HG03460 (cell line): ENCODE measurements at regions not wholly inside any gene's neighbourhood (a gene's known extent, or its start where the extent isn't known, plus 50 kb on each side); places are given as distances from the start of the nearest gene placed in this dataset.
"Not testable (repeated sequence)": the region's sequence is repeated elsewhere in the genome, so short reads cannot be mapped to it uniquely, and the experiment has no call there.

Source experiments
- ATAC-seq: cut with Tn5 transposase; IDR thresholded peaks from one replicate; pipeline ENCODE4 v1.9.1; 2021; ENCODE audit not compliant: unreplicated experiment

DNA sequence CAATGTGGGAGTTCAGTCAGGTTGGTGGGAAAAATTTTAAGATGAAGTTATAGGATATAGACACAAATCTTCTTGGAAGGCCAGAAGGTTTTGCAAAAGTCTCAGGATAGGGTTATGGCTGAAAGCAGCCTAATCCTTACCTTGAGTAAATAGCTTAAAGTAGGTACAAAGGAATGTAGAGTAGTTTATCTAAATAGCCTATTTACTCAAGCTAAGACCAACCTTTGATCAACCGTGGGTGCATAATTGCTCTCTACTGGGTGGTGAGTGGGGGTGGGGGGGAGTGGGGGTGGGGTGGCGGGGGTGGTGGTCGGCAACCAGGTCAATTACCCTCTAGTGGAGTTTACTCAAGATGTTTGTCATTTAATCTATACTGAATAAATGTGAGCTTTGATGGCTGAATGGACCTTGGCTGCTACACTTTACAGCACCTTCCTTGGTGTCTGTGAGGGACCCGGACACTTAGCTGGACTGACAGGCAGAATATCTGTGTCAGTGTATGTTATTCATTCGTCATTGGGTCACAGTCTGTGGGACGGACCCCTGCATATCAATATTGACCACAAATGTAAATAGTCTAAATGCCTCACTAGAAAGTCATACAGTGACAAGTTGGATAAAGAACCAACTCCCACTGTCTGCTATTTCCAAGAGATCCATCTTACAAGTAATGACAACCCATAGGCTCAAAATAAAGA is 545.7 kb upstream of the PABPC4L start:
- no peak for ATAC-seq

DNA sequence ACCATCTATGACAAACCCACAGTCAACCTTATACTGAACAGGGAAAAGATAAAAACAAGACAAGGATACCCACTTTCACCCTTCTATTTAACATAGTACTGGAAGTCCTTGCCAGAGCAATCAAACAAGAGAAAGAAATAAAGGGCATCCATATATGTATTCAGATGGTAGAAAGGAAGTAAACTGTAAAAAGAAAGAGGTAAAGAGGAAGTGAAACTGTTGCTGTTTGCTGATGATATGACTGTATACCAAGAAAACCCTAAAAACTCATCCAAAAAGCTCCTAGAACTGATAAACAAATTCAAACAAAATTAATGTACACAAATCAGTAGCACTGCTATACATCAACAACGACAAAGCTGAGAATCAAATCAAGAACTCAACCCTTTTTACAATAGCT is 538.7 kb upstream of the PABPC4L start:
- no peak for ATAC-seq

DNA sequence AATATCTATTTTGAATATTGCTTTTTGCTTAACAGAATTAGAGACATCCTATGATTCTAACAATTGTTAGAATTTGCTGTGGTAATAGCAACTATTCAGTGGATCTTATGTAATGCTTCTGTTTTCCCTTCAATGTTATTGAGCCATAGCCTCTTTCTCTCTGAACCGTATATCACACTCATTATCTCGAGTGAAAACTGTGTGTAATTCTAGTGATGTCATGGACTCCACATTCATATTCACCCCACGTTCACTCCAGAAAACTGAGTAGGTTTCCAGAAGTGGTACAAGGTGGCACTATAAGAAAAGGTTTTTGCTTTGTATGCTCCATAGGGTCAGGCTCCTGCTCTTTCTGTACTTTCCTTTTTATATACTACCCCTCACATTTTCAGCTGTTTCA is 534.3 kb upstream of the PABPC4L start:
- no peak for ATAC-seq

DNA sequence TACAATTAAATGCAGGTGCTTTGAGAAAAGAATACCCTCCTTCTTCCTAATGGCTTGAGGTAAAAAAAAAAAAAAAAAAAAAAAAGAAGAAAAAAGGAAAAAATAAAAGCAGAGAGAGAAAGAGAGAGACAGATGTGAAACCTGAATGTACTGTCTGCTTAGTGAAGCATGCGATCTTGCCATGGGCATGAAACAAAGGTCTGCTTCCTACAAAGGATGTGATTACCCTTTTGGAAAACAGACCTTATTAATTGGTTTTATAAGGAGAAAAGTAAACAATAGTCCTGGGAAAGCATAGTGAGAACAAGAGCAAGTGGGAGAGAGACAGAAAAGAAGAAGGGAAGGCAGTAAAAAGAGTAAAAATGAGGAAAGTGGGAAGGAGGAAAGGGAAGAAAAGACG is 526.1 kb upstream of the PABPC4L start:
- no peak for ATAC-seq

DNA sequence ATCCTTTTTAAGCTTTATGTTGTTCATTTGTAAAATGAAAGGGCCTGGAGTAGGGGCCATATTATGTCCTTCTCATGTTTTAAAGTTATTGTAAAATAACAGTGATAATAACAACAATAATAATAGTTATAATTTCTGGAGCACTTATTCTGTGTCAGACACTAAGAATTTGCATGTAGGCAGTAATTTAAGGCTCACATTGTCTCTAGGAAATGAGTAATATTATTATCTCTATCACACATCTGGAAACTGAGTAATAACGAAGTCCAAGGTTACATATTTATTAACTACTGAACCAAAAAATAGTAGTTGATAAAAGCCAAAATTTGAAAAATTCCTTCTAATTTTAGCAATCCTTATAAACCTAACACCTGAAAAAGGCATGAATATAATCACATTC is 520.7 kb upstream of the PABPC4L start:
- no peak for ATAC-seq

DNA sequence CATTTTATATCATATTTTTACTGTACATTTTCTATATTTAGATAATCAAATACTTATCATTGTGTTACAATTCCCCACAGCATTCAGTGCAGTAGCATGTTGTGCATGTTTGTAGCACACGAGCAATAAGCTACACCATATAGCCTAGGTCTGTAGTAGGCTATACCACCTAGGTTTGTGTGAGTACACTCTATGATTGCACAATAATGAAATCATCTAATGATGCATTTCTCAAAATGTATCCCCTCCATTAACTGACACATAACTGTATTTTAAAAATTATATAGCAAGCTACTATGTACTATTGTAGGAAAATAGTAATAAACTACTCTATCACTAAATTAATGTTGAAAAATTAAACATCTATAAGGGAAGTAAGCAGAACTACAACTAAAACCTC is 518.4 kb upstream of the PABPC4L start:
- ATAC-seq = no peak

DNA sequence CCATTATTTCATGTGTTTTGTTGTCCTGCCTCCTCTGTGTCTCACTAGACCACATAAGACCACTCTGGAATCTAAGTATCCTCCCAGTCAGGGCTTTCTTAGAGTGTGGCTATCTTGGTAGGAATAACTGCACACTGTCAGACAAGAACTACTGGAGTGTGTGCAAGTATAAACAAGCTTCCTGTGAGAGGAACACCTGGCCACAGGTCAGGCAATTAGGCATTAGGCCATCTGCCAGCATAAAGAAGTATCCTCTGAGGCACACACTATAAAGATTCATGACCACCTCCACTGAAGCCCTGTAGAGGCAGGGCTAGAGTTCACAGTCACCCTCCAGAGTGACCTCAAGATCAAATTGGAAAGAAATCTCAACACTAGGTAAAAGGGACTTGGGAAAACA is 507.0 kb upstream of the PABPC4L start:
- no peak for ATAC-seq

DNA sequence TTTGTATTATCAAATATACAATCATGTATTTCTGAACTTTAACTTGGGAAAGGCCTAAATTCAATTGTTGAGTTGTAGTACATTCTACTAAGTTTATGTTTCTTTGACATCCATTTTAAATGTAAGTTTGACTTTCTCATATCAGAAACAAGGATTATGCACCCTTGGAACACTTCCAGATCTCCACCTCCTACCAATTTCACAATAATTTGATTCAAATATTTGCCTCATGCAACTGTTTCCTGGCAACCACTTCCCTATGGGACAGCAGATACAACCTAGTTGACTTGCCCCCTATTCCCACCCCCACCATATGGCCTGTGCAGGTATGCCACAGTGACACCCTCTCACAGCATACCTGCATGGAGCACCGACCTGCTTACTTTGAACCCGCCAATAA is 506.4 kb upstream of the PABPC4L start:
- ATAC-seq = no peak

DNA sequence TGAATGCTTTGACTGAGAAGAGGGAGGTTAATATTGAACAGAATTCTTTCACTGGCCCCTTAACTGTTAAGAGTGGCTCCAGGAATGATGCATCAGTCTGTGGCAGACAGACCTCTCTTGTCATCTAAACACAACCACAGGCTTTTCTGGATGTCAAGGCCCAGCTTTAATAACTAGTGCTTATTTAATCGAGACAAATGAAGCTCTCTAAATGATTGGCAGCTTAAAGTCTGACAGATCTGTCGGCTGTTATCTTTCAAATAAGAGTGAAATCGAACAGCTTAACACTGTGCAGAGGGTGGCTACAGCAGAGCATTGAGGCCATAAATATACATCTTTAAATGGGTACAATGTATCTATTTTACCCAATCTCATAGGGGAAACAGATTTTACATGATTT is 500.8 kb upstream of the PABPC4L start:
- ATAC-seq = no peak

DNA sequence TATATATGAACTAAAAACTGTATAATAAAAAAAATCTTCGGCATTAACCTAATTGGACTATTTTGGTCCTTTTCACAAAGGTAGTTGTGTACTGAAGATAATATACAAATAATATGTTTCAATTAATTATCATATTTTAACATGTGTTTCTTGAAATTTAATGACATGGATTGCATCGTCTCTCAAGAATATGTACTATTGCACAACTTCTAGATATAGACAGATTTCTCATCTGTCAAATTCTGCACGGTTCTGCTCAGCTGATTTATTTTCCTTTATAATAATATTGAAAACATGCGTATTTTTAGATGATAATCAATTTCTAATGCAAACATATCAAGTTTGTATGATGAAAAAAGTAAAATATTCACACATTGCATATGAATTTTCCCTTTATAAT is 498.7 kb upstream of the PABPC4L start:
- ATAC-seq = no peak

DNA sequence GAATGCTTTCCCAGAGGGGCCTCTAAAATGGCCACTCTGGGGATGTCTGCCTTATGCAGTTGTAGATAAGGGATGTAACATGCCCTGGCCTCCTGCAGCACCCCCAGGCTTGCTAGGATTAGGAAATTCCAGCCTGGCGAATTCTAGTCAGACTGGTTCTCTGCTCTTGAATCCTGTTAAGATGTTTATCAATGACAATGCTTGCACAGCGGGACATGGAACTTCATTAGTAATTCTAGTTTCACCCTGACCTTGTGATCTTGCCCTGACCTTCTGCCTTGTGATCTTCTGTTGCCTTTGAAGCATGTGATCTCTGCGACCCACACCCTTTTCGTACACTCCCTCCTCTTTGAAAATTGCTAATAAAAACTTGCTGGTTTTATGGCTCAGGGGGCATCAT is 497.2 kb upstream of the PABPC4L start:
- ATAC-seq = not testable (repeated sequence)

DNA sequence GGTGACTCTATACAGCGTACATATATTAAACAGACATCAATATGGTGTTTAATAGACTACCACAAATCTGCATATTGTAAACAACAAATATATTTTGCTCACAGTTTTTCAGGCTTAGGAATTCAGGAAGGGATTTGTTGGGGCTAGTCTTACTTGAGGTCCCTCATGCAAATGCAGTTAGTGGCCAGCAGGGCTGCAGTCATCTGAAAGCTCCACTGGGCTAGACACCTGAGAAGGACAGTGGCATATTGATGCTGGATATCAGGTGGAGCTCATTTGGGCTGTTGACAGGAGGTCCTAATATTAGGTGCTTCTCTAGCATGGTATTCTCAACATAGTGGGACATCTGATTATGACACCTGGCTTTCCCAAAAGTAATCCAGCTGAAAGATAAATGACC is 493.8 kb upstream of the PABPC4L start:
- ATAC-seq = no peak

DNA sequence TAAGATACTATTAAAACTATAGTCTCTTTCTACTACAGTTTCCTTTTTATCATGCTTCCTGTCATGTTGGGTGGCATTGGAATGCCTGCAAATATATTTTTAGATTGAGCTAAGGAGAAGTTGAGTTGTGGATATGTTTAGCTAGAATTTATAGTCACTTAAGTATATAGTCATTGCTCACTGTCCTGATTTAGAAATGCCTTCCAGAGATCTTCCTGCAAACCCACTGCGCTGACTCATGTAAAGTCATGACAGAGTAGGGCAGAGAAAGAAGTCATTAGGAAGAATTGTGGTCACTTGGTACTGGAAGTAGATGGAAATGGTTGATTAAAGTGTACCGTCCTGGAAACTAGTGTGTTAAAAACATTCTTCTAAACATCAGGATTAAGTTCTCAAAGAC is 490.3 kb upstream of the PABPC4L start:
- no peak for ATAC-seq

DNA sequence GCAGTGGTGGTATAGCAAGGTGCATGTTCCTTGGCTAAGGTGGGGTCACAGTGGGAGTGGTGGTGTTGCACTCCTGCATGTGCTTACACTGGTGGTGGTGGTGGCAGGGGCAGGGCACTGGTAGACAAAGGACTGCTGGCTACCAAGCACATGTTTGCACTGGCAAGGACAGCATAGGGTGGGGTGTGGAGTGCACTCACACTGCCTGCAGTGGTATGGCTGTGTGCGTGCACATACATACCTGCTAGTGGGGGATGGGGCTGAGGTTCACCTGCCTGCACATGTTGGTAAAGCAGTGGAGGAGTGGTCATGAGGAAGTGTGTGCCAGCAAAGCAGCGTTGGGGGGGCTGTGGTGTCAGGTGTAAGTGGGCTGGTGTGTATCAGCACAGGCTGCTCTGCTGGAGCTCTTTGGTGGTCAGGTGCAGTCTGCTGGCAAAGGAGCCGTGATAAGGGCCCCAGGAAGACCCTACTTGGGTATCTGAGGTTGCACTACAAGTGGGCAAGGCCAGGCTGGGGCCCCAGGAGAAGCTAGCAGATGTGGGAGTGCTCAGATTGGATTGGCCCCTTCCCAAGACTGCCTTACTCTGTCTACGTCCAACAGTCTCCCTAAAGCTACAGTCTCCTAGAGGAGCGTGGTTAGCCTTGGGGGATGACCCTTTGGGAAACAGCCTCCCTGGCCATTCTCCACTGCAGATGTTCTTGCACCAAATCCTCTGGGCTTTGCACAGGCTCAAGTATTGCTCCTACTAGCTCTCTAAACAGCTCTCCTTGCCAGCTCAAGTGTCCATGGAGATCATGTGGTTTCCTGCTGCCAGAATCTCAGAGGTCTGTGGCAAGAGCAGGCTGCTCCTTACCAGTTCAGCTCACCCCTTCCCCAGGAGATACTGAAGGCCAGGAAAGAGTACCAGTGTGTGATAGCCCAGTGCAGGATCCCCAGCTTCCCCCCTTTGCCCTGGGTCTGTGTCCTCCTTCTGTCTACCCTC is 486.3 kb upstream of the PABPC4L start:
- no peak for ATAC-seq

DNA sequence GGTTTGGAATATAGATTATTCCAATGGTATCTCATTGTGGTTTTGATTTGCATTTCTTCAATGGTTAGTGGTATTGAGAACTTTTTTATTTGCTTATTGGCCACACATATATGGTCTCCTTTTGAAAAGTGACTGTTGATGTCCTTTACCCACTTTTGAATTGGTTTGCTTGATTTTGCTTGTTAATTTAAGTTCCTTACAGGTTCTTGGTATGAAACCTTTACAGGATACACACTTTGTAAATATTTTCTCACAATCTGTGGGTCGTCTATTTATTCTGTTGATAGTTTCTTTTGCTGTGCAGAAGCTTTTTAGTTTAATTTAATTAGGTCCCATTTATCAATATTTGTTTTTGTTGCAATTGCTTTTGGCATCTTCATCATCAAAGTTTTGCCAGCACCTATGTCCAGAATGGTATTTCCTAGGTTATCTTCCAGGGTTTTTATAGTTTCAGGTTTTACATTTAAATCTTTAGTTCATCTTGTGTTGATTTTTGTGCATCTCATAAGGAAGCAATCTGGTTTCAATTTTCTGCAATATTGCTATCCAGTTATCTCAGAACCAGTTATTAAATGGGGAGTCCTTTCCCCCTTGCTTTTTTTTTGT is 475.7 kb upstream of the PABPC4L start:
- no peak for ATAC-seq

DNA sequence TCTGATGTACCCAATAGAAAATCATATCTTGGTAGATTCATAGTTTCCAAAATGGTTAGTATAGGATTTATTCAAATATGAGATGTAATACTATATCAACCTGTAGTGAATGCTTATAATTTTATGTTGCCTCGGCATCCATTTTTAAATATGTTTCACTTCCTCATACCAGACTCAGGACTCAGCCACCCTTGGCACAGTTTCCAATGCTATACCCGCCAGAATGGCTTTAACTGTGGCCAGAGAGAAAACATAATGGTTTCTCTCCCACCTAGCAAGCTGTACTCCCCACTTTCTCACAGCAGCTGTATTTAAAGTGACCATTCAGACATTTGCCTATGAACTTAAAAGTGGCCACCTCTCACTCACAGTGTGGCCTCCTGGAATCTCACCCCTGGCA is 466.6 kb upstream of the PABPC4L start:
- ATAC-seq = no peak

DNA sequence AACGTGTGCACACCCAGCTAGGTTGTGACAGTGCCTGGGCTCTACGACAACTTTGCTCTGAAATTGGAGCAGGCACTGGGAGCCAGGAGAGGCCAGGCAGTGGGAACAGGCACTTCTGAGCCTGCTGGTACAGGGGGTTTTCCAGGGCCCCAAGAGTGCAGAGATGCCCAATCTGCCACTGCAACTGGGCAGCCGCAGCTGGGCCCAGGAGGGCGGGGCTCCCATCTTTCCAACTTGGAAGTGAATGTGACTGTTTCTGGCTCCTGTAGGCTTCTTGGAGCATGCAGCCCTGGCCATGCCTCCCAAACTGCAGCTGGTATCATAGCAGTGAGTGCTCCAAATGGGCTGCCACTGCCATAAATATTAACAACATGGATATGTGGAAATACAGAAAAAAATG is 465.1 kb upstream of the PABPC4L start:
- no peak for ATAC-seq

DNA sequence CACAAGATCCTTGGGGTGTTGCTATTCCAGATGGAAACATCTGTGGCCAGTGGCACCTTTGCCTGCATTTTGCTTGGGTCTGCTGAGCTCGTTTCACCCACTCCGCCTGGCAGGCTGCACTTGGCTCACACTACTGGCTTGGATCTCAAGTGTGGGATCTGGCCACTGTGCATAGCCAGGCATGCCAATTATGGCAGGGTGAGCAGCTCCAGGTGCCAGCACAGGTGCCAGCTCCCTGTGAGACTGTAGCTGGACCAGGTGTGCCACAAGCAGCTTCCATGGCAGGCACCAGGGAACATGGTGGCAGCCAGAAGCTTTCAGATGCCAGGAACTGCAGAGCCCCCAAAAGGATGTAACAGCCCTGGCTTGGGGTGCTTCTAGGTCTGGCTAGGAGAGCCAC is 463.8 kb upstream of the PABPC4L start:
- ATAC-seq = no peak

DNA sequence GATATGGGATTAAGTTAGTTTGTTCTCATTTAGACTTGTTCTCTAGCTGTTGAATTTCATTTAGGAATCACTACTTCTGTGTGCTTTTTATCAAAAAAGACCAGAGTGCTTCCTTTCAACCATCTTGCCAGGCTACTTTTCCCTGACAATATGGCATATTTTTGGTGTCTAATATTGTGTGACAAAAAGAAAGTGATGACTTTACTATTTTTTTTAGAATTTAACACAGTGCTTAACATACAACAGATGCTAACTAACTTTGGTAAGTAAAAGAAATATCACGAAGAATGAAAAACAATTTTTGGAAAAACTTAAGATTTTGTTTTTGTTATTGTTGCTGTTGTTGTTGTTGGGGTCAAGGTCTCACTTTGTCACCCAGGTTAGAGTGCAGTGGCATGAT is 462.2 kb upstream of the PABPC4L start:
- no peak for ATAC-seq

DNA sequence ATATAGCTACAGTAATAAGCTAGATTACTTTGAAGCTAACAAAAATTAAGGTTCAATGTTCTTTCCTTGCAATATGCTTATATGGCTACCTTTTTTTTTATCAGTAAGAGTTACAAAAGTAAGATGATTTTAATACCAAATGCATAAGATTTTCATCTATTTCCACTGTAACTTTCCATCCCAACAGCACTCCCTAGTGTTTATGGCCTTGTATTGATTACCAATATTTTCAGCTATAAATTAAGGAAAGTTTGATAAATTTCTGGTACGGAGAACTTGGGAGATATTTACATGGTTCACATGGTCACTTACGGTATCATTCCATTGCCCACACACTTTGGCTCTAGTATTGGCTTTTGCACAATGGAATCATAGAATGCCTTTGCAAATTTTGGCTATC is 448.9 kb upstream of the PABPC4L start:
- no peak for ATAC-seq

DNA sequence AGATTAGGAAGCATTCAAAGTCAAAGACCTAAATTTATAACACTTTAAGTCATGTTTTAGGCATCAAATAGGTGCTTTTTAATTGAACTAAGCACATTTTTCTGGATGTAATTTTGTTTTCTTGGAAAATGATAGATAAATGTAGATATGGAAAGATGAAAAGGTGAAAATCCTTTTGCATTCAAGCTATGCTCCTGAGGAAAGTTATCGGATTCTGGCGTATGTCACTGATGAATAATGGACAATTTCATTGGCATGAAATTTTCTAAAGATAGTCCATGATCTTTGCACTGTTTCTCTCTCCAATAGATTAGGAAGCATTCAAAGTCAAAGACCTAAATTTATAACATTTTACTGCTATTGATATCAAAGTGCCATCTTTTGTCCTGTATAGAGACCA is 444.2 kb upstream of the PABPC4L start:
- no peak for ATAC-seq
